SIG-M5 treated with dmso at 0.1 percent for 504 hours (cell line): ENCODE measurements at regions not wholly inside any gene's neighbourhood (a gene's known extent, or its start where the extent isn't known, plus 50 kb on each side); places are given as distances from the start of the nearest gene placed in this dataset.

Source experiments
- DNase-seq: peaks from one replicate; lab custom pipeline; 2025; ENCODE audit not compliant: unreplicated experiment; lab: John Stamatoyannopoulos, UW

- no peak for DNase-seq
Observed at GRCh38 chr5:144577676-144578075, 407.0 kb downstream of the KCTD16 start.

- DNase-seq = no peak
Observed at GRCh38 chr5:144575736-144576135, 405.1 kb downstream of the KCTD16 start.

- no peak for DNase-seq
Observed at GRCh38 chr5:144567421-144567780, 396.7 kb downstream of the KCTD16 start.

GRCh38 chr5:144566747-144567420 is 396.2 kb downstream of the KCTD16 start:
- DNase-seq = no peak

GRCh38 chr5:144549580-144549979 is 378.9 kb downstream of the KCTD16 start:
- DNase-seq = no peak

- DNase-seq = no peak
Observed at GRCh38 chr5:144548936-144549335, 378.3 kb downstream of the KCTD16 start.

- DNase-seq = no peak
Observed at GRCh38 chr5:144547098-144547499, 376.4 kb downstream of the KCTD16 start.

GRCh38 chr5:144538845-144539244 is 368.2 kb downstream of the KCTD16 start:
- no peak for DNase-seq
